Loucy (cell line): ENCODE measurements at regions not wholly inside any gene's neighbourhood (a gene's known extent, or its start where the extent isn't known, plus 50 kb on each side); places are given as distances from the start of the nearest gene placed in this dataset.

ENCODE experiments used
- H2AFZ ChIP-seq: fragments of 200-600 bp; sonication (generic); 2 replicates; pipeline ENCODE4 v1.6.0; 2016; ENCODE audit warnings: antibody characterized with exemption, mild to moderate bottlenecking, low read length, moderate library complexity
- H3F3A ChIP-seq: fragments of 200-600 bp; 2 replicates; pipeline ENCODE4 v1.6.0; 2016; ENCODE audit warnings: antibody characterized with exemption, low read depth, mild to moderate bottlenecking
- H3K27me3 ChIP-seq: fragments of 200-600 bp; sonication (generic); 2 replicates; pipeline ENCODE4 v1.6.1; 2014; ENCODE audit warnings: low read length, mild to moderate bottlenecking; ENCODE audit not compliant: insufficient read depth, poor library complexity, severe bottlenecking
- H3K36me3 ChIP-seq: fragments of 200-600 bp; sonication (generic); 2 replicates; pipeline ENCODE4 v1.6.1; 2016; ENCODE audit warnings: low read length; ENCODE audit not compliant: insufficient read depth
- H3K4me1 ChIP-seq: fragments of 200-600 bp; sonication (generic); 2 replicates; pipeline ENCODE4 v1.5.1; 2014; ENCODE audit warnings: low read length, mild to moderate bottlenecking; ENCODE audit not compliant: insufficient read depth, poor library complexity, severe bottlenecking
- H3K4me2 ChIP-seq: fragments of 200-600 bp; sonication (generic); 2 replicates; pipeline ENCODE4 v1.6.0; 2014; ENCODE audit warnings: antibody characterized with exemption, low read length, low read depth, mild to moderate bottlenecking; ENCODE audit not compliant: poor library complexity, severe bottlenecking
- H3K4me3 ChIP-seq: fragments of 200-600 bp; sonication (generic); 2 replicates; pipeline ENCODE4 v1.5.1; 2014; ENCODE audit warnings: low read length, mild to moderate bottlenecking, mixed read lengths; ENCODE audit not compliant: poor library complexity, severe bottlenecking
- H3K79me2 ChIP-seq: fragments of 200-600 bp; sonication (generic); 2 replicates; pipeline ENCODE4 v1.6.1; 2014; ENCODE audit warnings: low read length; ENCODE audit not compliant: insufficient read depth
- H3K9ac ChIP-seq: fragments of 200-600 bp; sonication (generic); 2 replicates; pipeline ENCODE4 v1.6.0; 2014; ENCODE audit warnings: mild to moderate bottlenecking, low read depth, low read length, moderate library complexity; ENCODE audit not compliant: poor library complexity, severe bottlenecking
- H3K9me2 ChIP-seq: fragments of 200-600 bp; sonication (generic); replicated peaks from 2 replicates; pipeline ENCODE4 v1.6.1; 2016; ENCODE audit warnings: low read depth, low read length, mixed read lengths
- H3K9me3 ChIP-seq: fragments of 200-600 bp; sonication (generic); 2 replicates; pipeline ENCODE4 v1.6.1; 2014; ENCODE audit warnings: mild to moderate bottlenecking, antibody characterized with exemption, low read length, low read depth; ENCODE audit not compliant: insufficient read depth
- H4K20me1 ChIP-seq: fragments of 200-600 bp; sonication (generic); 2 replicates; pipeline ENCODE4 v1.6.0; 2014; ENCODE audit warnings: antibody characterized with exemption, low read length, mild to moderate bottlenecking; ENCODE audit not compliant: insufficient read depth, poor library complexity, severe bottlenecking
- EZH2phosphoT487 ChIP-seq: fragments of 200-600 bp; IDR thresholded peaks from 2 replicates; pipeline ENCODE4 v1.6.1; 2018; ENCODE audit warnings: antibody characterized with exemption, mild to moderate bottlenecking, moderate library complexity, borderline replicate concordance
- TF ChIP-seq, protein P1 (sequence below): fragments of 200-600 bp; sonication (generic); conservative IDR thresholded peaks from 2 replicates; pipeline ENCODE4 v1.5.1; 2014; ENCODE audit warnings: mild to moderate bottlenecking, antibody characterized with exemption, low read length

- Histone ChIP-seq H3K4me3 (no peak overlapping the region), H3K4me2 (no peak overlapping the region), H3K36me3 (no peaks in the 10 kb centered on the region)
Observed at GRCh38 chr3:109852283-109852682, 514.9 kb upstream of the DPPA4 start.

DNA sequence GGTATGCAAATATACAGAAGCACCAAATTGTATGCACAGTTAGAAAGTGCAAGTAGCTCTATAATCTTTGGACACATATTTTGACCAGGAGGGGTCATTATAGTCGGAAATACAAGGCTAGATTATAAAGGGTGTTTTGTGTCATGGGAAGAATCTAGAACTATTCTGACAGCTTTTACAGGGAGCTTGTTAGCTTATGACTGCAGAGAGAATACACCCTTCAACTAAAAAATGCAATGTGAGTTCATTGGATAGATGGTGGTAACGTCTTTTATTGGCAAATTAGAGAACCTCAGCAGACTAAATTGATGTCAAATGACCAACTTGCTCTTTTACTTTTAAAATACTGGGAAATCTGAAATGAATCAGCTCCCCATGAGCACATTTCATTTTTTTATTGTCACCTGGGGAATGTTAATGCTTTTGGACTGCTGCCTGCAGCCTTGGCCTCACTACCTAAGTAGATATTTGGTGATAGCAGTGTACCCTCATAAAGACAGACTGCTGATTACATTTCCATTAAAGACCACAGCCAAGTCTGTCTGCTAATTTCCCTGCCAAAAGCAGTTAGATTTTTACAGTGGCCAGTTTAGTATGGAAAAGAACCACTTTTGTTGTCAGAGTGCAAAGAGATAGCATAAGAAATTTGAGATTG, 515.9 kb upstream of the DPPA4 start:
- H3K9me2 ChIP-seq = no peaks in the 10 kb centered on the region
- TF ChIP-seq, protein P1, sequence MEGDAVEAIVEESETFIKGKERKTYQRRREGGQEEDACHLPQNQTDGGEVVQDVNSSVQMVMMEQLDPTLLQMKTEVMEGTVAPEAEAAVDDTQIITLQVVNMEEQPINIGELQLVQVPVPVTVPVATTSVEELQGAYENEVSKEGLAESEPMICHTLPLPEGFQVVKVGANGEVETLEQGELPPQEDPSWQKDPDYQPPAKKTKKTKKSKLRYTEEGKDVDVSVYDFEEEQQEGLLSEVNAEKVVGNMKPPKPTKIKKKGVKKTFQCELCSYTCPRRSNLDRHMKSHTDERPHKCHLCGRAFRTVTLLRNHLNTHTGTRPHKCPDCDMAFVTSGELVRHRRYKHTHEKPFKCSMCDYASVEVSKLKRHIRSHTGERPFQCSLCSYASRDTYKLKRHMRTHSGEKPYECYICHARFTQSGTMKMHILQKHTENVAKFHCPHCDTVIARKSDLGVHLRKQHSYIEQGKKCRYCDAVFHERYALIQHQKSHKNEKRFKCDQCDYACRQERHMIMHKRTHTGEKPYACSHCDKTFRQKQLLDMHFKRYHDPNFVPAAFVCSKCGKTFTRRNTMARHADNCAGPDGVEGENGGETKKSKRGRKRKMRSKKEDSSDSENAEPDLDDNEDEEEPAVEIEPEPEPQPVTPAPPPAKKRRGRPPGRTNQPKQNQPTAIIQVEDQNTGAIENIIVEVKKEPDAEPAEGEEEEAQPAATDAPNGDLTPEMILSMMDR = no peak
- no peak for TF ChIP-seq EZH2phosphoT487
- H2AFZ ChIP-seq = no peak overlapping the region
- H3K4me3 ChIP-seq = no peak overlapping the region
- no peaks in the 10 kb centered on the region for H3K27me3 ChIP-seq
- no peaks in the 10 kb centered on the region for H4K20me1 ChIP-seq
- H3K9me3 ChIP-seq = peaks cover 10% of the 10 kb centered on the region; the same call in 1 of the 2 replicates
- no peaks in the 10 kb centered on the region for H3F3A ChIP-seq
- no peaks in the 10 kb centered on the region for H3K36me3 ChIP-seq
- H3K79me2 ChIP-seq = no peaks in the 10 kb centered on the region
- no peaks in the 10 kb centered on the region for H3K4me1 ChIP-seq
- H3K9ac ChIP-seq = no peak overlapping the region
- H3K4me2 ChIP-seq = no peak overlapping the region

More at GRCh38 chr3:109852283-109852682, 514.9 kb upstream of the DPPA4 start:
- no peaks in the 10 kb centered on the region for H3K9me2 ChIP-seq
- no peaks in the 10 kb centered on the region for H3K4me1 ChIP-seq
- no peak overlapping the region for H3K9ac ChIP-seq
- H3K9me3 ChIP-seq = peaks cover 10% of the 10 kb centered on the region; the same call in 1 of the 2 replicates
- no peaks in the 10 kb centered on the region for H3K79me2 ChIP-seq
- no peaks in the 10 kb centered on the region for H4K20me1 ChIP-seq
- no peak overlapping the region for H2AFZ ChIP-seq
- no peaks in the 10 kb centered on the region for H3K27me3 ChIP-seq
- no peaks in the 10 kb centered on the region for H3F3A ChIP-seq
- TF ChIP-seq, protein P1 = no peak
- no peak for TF ChIP-seq EZH2phosphoT487

DNA sequence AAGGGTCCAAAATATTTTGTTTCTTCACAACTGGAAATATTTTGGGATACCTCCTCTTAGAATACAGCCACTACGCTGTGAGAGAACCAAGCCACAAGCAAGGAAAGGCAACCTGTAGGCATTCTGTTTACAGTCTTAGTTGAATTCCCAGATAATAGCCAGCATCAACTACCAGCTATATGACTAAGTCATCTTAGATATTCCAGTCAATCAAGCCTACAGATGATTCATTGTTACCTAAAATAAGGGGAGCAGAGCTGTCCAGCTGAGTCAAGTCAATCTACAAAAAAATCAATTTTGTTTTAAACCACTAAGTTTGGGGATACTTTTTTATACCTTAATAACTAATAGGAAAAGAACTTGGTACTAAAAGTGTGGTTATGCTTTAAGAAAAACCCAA, 526.4 kb upstream of the DPPA4 start:
- no peaks in the 10 kb centered on the region for H3K9me2 ChIP-seq
- no peak for TF ChIP-seq EZH2phosphoT487
- TF ChIP-seq, protein P1 = no peak
- H3K79me2 ChIP-seq = no peaks in the 10 kb centered on the region
- no peaks in the 10 kb centered on the region for H3K36me3 ChIP-seq
- H3K4me3 ChIP-seq = no peak overlapping the region
- H2AFZ ChIP-seq = no peak overlapping the region
- no peak overlapping the region for H3K9ac ChIP-seq
- no peaks in the 10 kb centered on the region for H4K20me1 ChIP-seq
- no peaks in the 10 kb centered on the region for H3K9me3 ChIP-seq
- H3F3A ChIP-seq = no peaks in the 10 kb centered on the region
- no peaks in the 10 kb centered on the region for H3K4me1 ChIP-seq
- no peak overlapping the region for H3K4me2 ChIP-seq
- no peaks in the 10 kb centered on the region for H3K27me3 ChIP-seq
